ENCODE measurements at regions not wholly inside any gene's neighbourhood (a gene's known extent, or its start where the extent isn't known, plus 50 kb on each side); places are given as distances from the start of the nearest gene placed in this dataset.
"Not testable (repeated sequence)": the region's sequence is repeated elsewhere in the genome, so short reads cannot be mapped to it uniquely, and the experiment has no call there.

GRCh38 chr5:173487300-173487699 is 129.2 kb downstream of the BOD1 start:
- H3K9me3 Mint-ChIP-seq, result peaks cover 0 to 2% (median 0%) of the 10 kb centered on the region in 5 donors
- CTCF ChIA-PET, result no interaction called here
- DNase-seq, result no peak
- Histone ChIP-seq H3K27me3 (ENCODE audit: insufficient read depth, low read length, poor library complexity, severe bottlenecking) (no peaks in the 10 kb centered on the region), H3K36me3 (ENCODE audit: insufficient read depth, low read length) (no peaks in the 10 kb centered on the region), H3K4me3 (ENCODE audit: low read length) (no peak overlapping the region), H3K4me1 (ENCODE audit: insufficient read depth, low read length) (no peaks in the 10 kb centered on the region), H3K9me3 (ENCODE audit: low read length) (no peaks in the 10 kb centered on the region), H3K27ac (ENCODE audit: low read depth, low read length) (no peak overlapping the region)
- H3K36me3 Mint-ChIP-seq, result no peaks in the 10 kb centered on the region
- POLR2A ChIA-PET, result no interaction called here
- H3K4me3 Mint-ChIP-seq, result no peak overlapping the region
- no peaks in the 10 kb centered on the region for H3K4me1 Mint-ChIP-seq
- peaks cover 9 to 33% of the 10 kb centered on the region in 2 donors for H3K27me3 Mint-ChIP-seq
- H3K27ac Mint-ChIP-seq, result no peak overlapping the region

- no peak overlapping the region for H3K4me3 Mint-ChIP-seq
- no peak overlapping the region for H3K27ac Mint-ChIP-seq
- Histone ChIP-seq H3K36me3 (ENCODE audit: insufficient read depth, low read length) (no peaks in the 10 kb centered on the region), H3K27ac (ENCODE audit: low read depth, low read length) (no peak overlapping the region), H3K9me3 (ENCODE audit: low read length) (no peaks in the 10 kb centered on the region), H3K27me3 (ENCODE audit: insufficient read depth, low read length, poor library complexity, severe bottlenecking) (no peaks in the 10 kb centered on the region), H3K4me3 (ENCODE audit: low read length) (no peak overlapping the region), H3K4me1 (ENCODE audit: insufficient read depth, low read length) (no peaks in the 10 kb centered on the region)
- DNase-seq, result no peak
- ChIA-PET POLR2A (no interaction called here), CTCF (no interaction called here)
- no peaks in the 10 kb centered on the region for H3K4me1 Mint-ChIP-seq
- no peaks in the 10 kb centered on the region for H3K36me3 Mint-ChIP-seq
- H3K27me3 Mint-ChIP-seq, result peaks cover 9 to 29% of the 10 kb centered on the region in 2 donors
- peaks cover 0 to 2% (median 0%) of the 10 kb centered on the region in 5 donors for H3K9me3 Mint-ChIP-seq
Measured at GRCh38 chr5:173486355-173487225, 129.9 kb downstream of the BOD1 start.

- H3K27ac ChIP-seq (ENCODE audit: low read depth, low read length), result no peak overlapping the region
- H3K9me3 Mint-ChIP-seq, result peaks cover 0 to 2% (median 0%) of the 10 kb centered on the region in 5 donors
- no peak for DNase-seq
- CTCF ChIA-PET, result no interaction called here
- H3K27ac Mint-ChIP-seq, result no peak overlapping the region
- POLR2A ChIA-PET, result no interaction called here
- no peak overlapping the region for H3K4me3 Mint-ChIP-seq
- H3K27me3 Mint-ChIP-seq, result peaks cover 7 to 26% of the 10 kb centered on the region in 2 donors
- H3K9me3 ChIP-seq (ENCODE audit: low read length), result no peaks in the 10 kb centered on the region
- no peaks in the 10 kb centered on the region for H3K4me1 Mint-ChIP-seq
- H3K4me1 ChIP-seq (ENCODE audit: insufficient read depth, low read length), result no peaks in the 10 kb centered on the region
- H3K36me3 Mint-ChIP-seq, result no peaks in the 10 kb centered on the region
- H3K27me3 ChIP-seq (ENCODE audit: insufficient read depth, low read length, poor library complexity, severe bottlenecking), result no peaks in the 10 kb centered on the region
- no peak overlapping the region for H3K4me3 ChIP-seq (ENCODE audit: low read length)
- no peaks in the 10 kb centered on the region for H3K36me3 ChIP-seq (ENCODE audit: insufficient read depth, low read length)
Measured at GRCh38 chr5:173484569-173484968, 131.9 kb downstream of the BOD1 start.

- H3K4me3 Mint-ChIP-seq; H3K9me3 ChIP-seq (ENCODE audit: low read length); H3K4me1 ChIP-seq (ENCODE audit: insufficient read depth, low read length); H3K36me3 Mint-ChIP-seq; H3K4me1 Mint-ChIP-seq; DNase-seq; CTCF ChIA-PET; H3K36me3 ChIP-seq (ENCODE audit: insufficient read depth, low read length); H3K4me3 ChIP-seq (ENCODE audit: low read length); H3K27me3 ChIP-seq (ENCODE audit: insufficient read depth, low read length, poor library complexity, severe bottlenecking); H3K27ac Mint-ChIP-seq; H3K27ac ChIP-seq (ENCODE audit: low read depth, low read length); POLR2A ChIA-PET; H3K9me3 Mint-ChIP-seq: not testable (repeated sequence)
- peaks cover 7 to 24% of the 10 kb centered on the region in 2 donors for H3K27me3 Mint-ChIP-seq
Measured at GRCh38 chr5:173483599-173483998, 132.9 kb downstream of the BOD1 start.

- H3K9me3 ChIP-seq (ENCODE audit: low read length), result no peaks in the 10 kb centered on the region
- DNase-seq, result no peak
- H3K27me3 ChIP-seq (ENCODE audit: insufficient read depth, low read length, poor library complexity, severe bottlenecking), result no peaks in the 10 kb centered on the region
- CTCF ChIA-PET, result no interaction called here
- POLR2A ChIA-PET, result no interaction called here
- no peak overlapping the region for H3K4me3 ChIP-seq (ENCODE audit: low read length)
- no peak overlapping the region for H3K27ac ChIP-seq (ENCODE audit: low read depth, low read length)
- no peaks in the 10 kb centered on the region for H3K4me1 ChIP-seq (ENCODE audit: insufficient read depth, low read length)
- no peaks in the 10 kb centered on the region for H3K36me3 ChIP-seq (ENCODE audit: insufficient read depth, low read length)
- peaks cover 0 to 2% (median 0%) of the 10 kb centered on the region in 5 donors for H3K9me3 Mint-ChIP-seq
- no peaks in the 10 kb centered on the region for H3K4me1 Mint-ChIP-seq
- no peak overlapping the region for H3K27ac Mint-ChIP-seq
- H3K4me3 Mint-ChIP-seq, result no peak overlapping the region
- H3K36me3 Mint-ChIP-seq, result peaks cover 0 to 2% (median 0%) of the 10 kb centered on the region in 3 donors
- peaks cover 5 to 28% of the 10 kb centered on the region in 2 donors for H3K27me3 Mint-ChIP-seq
Measured at GRCh38 chr5:173483160-173483559, 133.3 kb downstream of the BOD1 start.

GRCh38 chr5:173481821-173482220 is 134.6 kb downstream of the BOD1 start:
- peaks cover 0 to 2% (median 0%) of the 10 kb centered on the region in 5 donors for H3K9me3 Mint-ChIP-seq
- H3K27me3 Mint-ChIP-seq, result peaks cover 4 to 25% of the 10 kb centered on the region in 2 donors

GRCh38 chr5:173480896-173481295 is 135.6 kb downstream of the BOD1 start:
- H3K27ac ChIP-seq (ENCODE audit: low read depth, low read length), result no peak overlapping the region
- Mint-ChIP-seq H3K27ac (no peak overlapping the region), H3K4me1 (no peaks in the 10 kb centered on the region), H3K9me3 (peaks cover 0 to under 1% (median 0%) of the 10 kb centered on the region in 5 donors), H3K27me3 (peaks cover 6 to 21% of the 10 kb centered on the region in 2 donors), H3K36me3 (peaks cover 0 to 2% (median 0%) of the 10 kb centered on the region in 3 donors), H3K4me3 (no peak overlapping the region)
- H3K36me3 ChIP-seq (ENCODE audit: insufficient read depth, low read length), result no peaks in the 10 kb centered on the region
- ChIA-PET POLR2A (no interaction called here), CTCF (no interaction called here)
- H3K4me1 ChIP-seq (ENCODE audit: insufficient read depth, low read length), result no peaks in the 10 kb centered on the region
- no peaks in the 10 kb centered on the region for H3K9me3 ChIP-seq (ENCODE audit: low read length)
- no peak overlapping the region for H3K4me3 ChIP-seq (ENCODE audit: low read length)
- no peak for DNase-seq
- no peaks in the 10 kb centered on the region for H3K27me3 ChIP-seq (ENCODE audit: insufficient read depth, low read length, poor library complexity, severe bottlenecking)

More at GRCh38 chr5:173481821-173482220, 134.6 kb downstream of the BOD1 start:
- no peaks in the 10 kb centered on the region for H3K27me3 ChIP-seq (ENCODE audit: insufficient read depth, low read length, poor library complexity, severe bottlenecking)
- ChIA-PET POLR2A (no interaction called here), CTCF (no interaction called here)
- Mint-ChIP-seq H3K36me3 (peaks cover 0 to 2% (median 0%) of the 10 kb centered on the region in 3 donors), H3K27ac (no peak overlapping the region), H3K4me1 (no peaks in the 10 kb centered on the region), H3K4me3 (no peak overlapping the region)
- H3K4me3 ChIP-seq (ENCODE audit: low read length), result no peak overlapping the region
- no peak overlapping the region for H3K27ac ChIP-seq (ENCODE audit: low read depth, low read length)
- no peaks in the 10 kb centered on the region for H3K36me3 ChIP-seq (ENCODE audit: insufficient read depth, low read length)
- DNase-seq, result no peak
- H3K4me1 ChIP-seq (ENCODE audit: insufficient read depth, low read length), result no peaks in the 10 kb centered on the region
- H3K9me3 ChIP-seq (ENCODE audit: low read length), result no peaks in the 10 kb centered on the region

GRCh38 chr5:173479711-173480110 is 136.7 kb downstream of the BOD1 start:
- H3K9me3 Mint-ChIP-seq, result no peaks in the 10 kb centered on the region
- no peak for DNase-seq
- Histone ChIP-seq H3K4me1 (ENCODE audit: insufficient read depth, low read length) (no peaks in the 10 kb centered on the region), H3K9me3 (ENCODE audit: low read length) (no peaks in the 10 kb centered on the region), H3K36me3 (ENCODE audit: insufficient read depth, low read length) (no peaks in the 10 kb centered on the region), H3K27me3 (ENCODE audit: insufficient read depth, low read length, poor library complexity, severe bottlenecking) (no peaks in the 10 kb centered on the region), H3K27ac (ENCODE audit: low read depth, low read length) (no peak overlapping the region), H3K4me3 (ENCODE audit: low read length) (no peak overlapping the region)
- peaks cover 0 to 2% (median 0%) of the 10 kb centered on the region in 3 donors for H3K36me3 Mint-ChIP-seq
- H3K27me3 Mint-ChIP-seq, result peaks cover 6 to 20% of the 10 kb centered on the region in 2 donors
- H3K4me1 Mint-ChIP-seq, result no peaks in the 10 kb centered on the region
- H3K27ac Mint-ChIP-seq, result no peak overlapping the region
- no peak overlapping the region for H3K4me3 Mint-ChIP-seq
- POLR2A ChIA-PET, result no interaction called here
- CTCF ChIA-PET, result no interaction called here

Data from CD8-positive, alpha-beta memory T cell (primary cell).